IMR-90 (cell line): ENCODE measurements at regions not wholly inside any gene's neighbourhood (a gene's known extent, or its start where the extent isn't known, plus 50 kb on each side); places are given as distances from the start of the nearest gene placed in this dataset.
A peak's percentile ranks its signal among the peaks of the same experiment; 100 is the strongest.

ENCODE experiments used
- ATAC-seq: fragments of 200-7000 bp; cut with Tn5 transposase; 2 replicates; pipeline ENCODE4 v1.9.1; 2020; ENCODE audit warnings: low read depth, mild to moderate bottlenecking, moderate library complexity
- BruUV-seq: library from RNA; stranded (reverse); fragments of 400-500 nt; replicated peaks from 2 replicates; lab custom pipeline; 2021; lab: Mats Ljungman, UMichigan
- CTCF ChIA-PET: fragments of 300-600 bp; formaldehyde crosslinking; extraction: SDS; loops from one replicate; lab custom pipeline; 2021; ENCODE audit warnings: antibody characterized with exemption; lab: Yijun Ruan, JAX
- POLR2A ChIA-PET: fragments of 300-600 bp; sonication (Branson Sonifier 250); formaldehyde crosslinking; loops from one replicate; lab custom pipeline; 2022; ENCODE audit warnings: antibody characterized with exemption; ENCODE audit not compliant: unreplicated experiment; lab: Charles Lee
- DNase-seq: peaks from one replicate; pipeline ENCODE4 v3.0.0; 2013
- H2AFZ ChIP-seq: replicated peaks from 2 replicates; pipeline ENCODE3; 2013; ENCODE audit warnings: low read length, mild to moderate bottlenecking; ENCODE audit not compliant: poor library complexity
- H2AK5ac ChIP-seq: 2 replicates; pipeline ENCODE4 v1.6.1; 2013; ENCODE audit warnings: low read depth, low read length, inconsistent platforms
- H2AK9ac ChIP-seq: replicated peaks from 2 replicates; pipeline ENCODE3; 2013; ENCODE audit warnings: mild to moderate bottlenecking, low read depth, low read length, moderate library complexity; ENCODE audit not compliant: poor library complexity
- H2BK120ac ChIP-seq: 2 replicates; pipeline ENCODE4 v1.6.1; 2013; ENCODE audit warnings: low read depth, low read length, inconsistent platforms
- H2BK15ac ChIP-seq: 3 replicates; pipeline ENCODE4 v1.6.1; 2013; ENCODE audit warnings: low read depth, low read length, inconsistent platforms
- H2BK20ac ChIP-seq: 2 replicates; pipeline ENCODE4 v1.6.1; 2013; ENCODE audit warnings: low read depth, mild to moderate bottlenecking, inconsistent platforms, low read length, moderate library complexity
- H2BK5ac ChIP-seq: 2 replicates; pipeline ENCODE4 v1.6.1; 2013; ENCODE audit warnings: mild to moderate bottlenecking, low read depth, low read length, inconsistent platforms; ENCODE audit not compliant: poor library complexity, severe bottlenecking
- H3K14ac ChIP-seq: replicated peaks from 2 replicates; pipeline ENCODE4 v1.6.1; 2013; ENCODE audit warnings: low read depth, low read length, inconsistent platforms
- H3K18ac ChIP-seq: 2 replicates; pipeline ENCODE4 v1.6.1; 2013; ENCODE audit warnings: low read depth, low read length, control low read depth
- H3K23ac ChIP-seq: 2 replicates; pipeline ENCODE4 v1.6.1; 2013; ENCODE audit warnings: low read depth, low read length, inconsistent platforms
- H3K27ac ChIP-seq: 2 replicates; pipeline ENCODE4 v1.5.1; 2013; ENCODE audit warnings: mild to moderate bottlenecking, control low read depth, low read length; ENCODE audit not compliant: insufficient read depth
- H3K27me3 ChIP-seq: 2 replicates; pipeline ENCODE4 v1.6.1; 2013; ENCODE audit warnings: low read length; ENCODE audit not compliant: control insufficient read depth, insufficient read depth
- H3K36me3 ChIP-seq: 2 replicates; pipeline ENCODE4 v1.6.1; 2013; ENCODE audit warnings: low read length, mixed read lengths; ENCODE audit not compliant: control insufficient read depth, insufficient read depth
- H3K4ac ChIP-seq: 2 replicates; pipeline ENCODE4 v1.6.1; 2013; ENCODE audit warnings: low read depth, low read length, inconsistent platforms
- H3K4me1 ChIP-seq: 2 replicates; pipeline ENCODE4 v1.6.1; 2013; ENCODE audit warnings: low read length, mixed read lengths; ENCODE audit not compliant: control insufficient read depth, insufficient read depth
- H3K4me2 ChIP-seq: 2 replicates; pipeline ENCODE4 v1.6.1; 2013; ENCODE audit warnings: low read depth, mild to moderate bottlenecking, control low read depth, low read length, moderate library complexity
- H3K4me3 ChIP-seq: 2 replicates; pipeline ENCODE4 v1.5.1; 2013; ENCODE audit warnings: low read depth, mild to moderate bottlenecking, control low read depth, low read length, moderate library complexity; ENCODE audit not compliant: insufficient read depth
- H3K56ac ChIP-seq: 2 replicates; pipeline ENCODE4 v1.6.1; 2013; ENCODE audit warnings: low read length, inconsistent platforms; ENCODE audit not compliant: insufficient read depth; ENCODE audit errors: extremely low read depth
- H3K79me1 ChIP-seq, 2 experiments: 2 replicates each; pipeline ENCODE4 v1.6.1; 2013; ENCODE audit warnings: low read length in 2 of 2, inconsistent platforms in 1 of 2, low read depth in 1 of 2
- H3K9ac ChIP-seq: 2 replicates; pipeline ENCODE4 v1.6.1; 2013; ENCODE audit warnings: low read depth, low read length, control low read depth
- H3K9me1 ChIP-seq: 2 replicates; pipeline ENCODE4 v1.6.1; 2013; ENCODE audit warnings: low read length, inconsistent platforms; ENCODE audit not compliant: insufficient read depth
- H3K9me3 ChIP-seq: 2 replicates; pipeline ENCODE4 v1.6.1; 2013; ENCODE audit warnings: low read length; ENCODE audit not compliant: control insufficient read depth, insufficient read depth
- H4K20me1 ChIP-seq: 2 replicates; pipeline ENCODE4 v1.6.1; 2013; ENCODE audit warnings: low read length, inconsistent platforms; ENCODE audit not compliant: insufficient read depth
- H4K5ac ChIP-seq: 2 replicates; pipeline ENCODE4 v1.6.1; 2013; ENCODE audit warnings: mild to moderate bottlenecking, low read depth, low read length, control low read depth
- H4K8ac ChIP-seq, 2 experiments: 2 replicates each; pipeline ENCODE4 v1.6.1; 2013; ENCODE audit warnings: low read depth in 2 of 2, low read length in 2 of 2, control low read depth in 1 of 2, inconsistent platforms in 1 of 2
- H4K91ac ChIP-seq: 2 replicates; pipeline ENCODE4 v1.6.1; 2013; ENCODE audit warnings: low read depth, low read length, inconsistent platforms; ENCODE audit not compliant: insufficient read depth
- BHLHE40 ChIP-seq: fragments of 150-350 bp; IDR thresholded peaks from 2 replicates; pipeline ENCODE4 v1.6.1; 2016; ENCODE audit warnings: mild to moderate bottlenecking, low read depth, low read length
- CEBPB ChIP-seq: IDR thresholded peaks from 2 replicates; pipeline ENCODE4 v1.6.1; 2012; ENCODE audit warnings: low read depth, low read length, improper control_type of control experiment
- WGBS, 2 experiments: methylation state at CpG; one replicate each; pipeline versions ENCODE4 v1.1.5 to v1.1.7; 2013; ENCODE audit warnings: missing lambda C conversion rate in 2 of 2; ENCODE audit not compliant: insufficient read length in 1 of 2; ENCODE audit errors: extremely low coverage in 2 of 2; 5-methylcytosine and 5-hydroxymethylcytosine counted together
- dilution Hi-C: fragments of 300-500 bp; cut with HindIII; formaldehyde crosslinking; loops from one replicate; pipeline ENCODE4 v1.14.3; 2018; ENCODE audit warnings: low sequenced_read_pairs; ENCODE audit not compliant: unreplicated experiment
- in situ Hi-C: fragments of 300-500 bp; cut with MboI; formaldehyde crosslinking; loops from 3 replicates; pipeline ENCODE4 v1.14.3; 2019; ENCODE audit warnings: low sequenced_read_pairs, inconsistent platforms, mixed read lengths
- intact Hi-C: fragments of 100-400 bp; cut with micrococcal nuclease; formaldehyde crosslinking; loops from 2 replicates; pipeline ENCODE4 v1.10.0; 2022

DNA sequence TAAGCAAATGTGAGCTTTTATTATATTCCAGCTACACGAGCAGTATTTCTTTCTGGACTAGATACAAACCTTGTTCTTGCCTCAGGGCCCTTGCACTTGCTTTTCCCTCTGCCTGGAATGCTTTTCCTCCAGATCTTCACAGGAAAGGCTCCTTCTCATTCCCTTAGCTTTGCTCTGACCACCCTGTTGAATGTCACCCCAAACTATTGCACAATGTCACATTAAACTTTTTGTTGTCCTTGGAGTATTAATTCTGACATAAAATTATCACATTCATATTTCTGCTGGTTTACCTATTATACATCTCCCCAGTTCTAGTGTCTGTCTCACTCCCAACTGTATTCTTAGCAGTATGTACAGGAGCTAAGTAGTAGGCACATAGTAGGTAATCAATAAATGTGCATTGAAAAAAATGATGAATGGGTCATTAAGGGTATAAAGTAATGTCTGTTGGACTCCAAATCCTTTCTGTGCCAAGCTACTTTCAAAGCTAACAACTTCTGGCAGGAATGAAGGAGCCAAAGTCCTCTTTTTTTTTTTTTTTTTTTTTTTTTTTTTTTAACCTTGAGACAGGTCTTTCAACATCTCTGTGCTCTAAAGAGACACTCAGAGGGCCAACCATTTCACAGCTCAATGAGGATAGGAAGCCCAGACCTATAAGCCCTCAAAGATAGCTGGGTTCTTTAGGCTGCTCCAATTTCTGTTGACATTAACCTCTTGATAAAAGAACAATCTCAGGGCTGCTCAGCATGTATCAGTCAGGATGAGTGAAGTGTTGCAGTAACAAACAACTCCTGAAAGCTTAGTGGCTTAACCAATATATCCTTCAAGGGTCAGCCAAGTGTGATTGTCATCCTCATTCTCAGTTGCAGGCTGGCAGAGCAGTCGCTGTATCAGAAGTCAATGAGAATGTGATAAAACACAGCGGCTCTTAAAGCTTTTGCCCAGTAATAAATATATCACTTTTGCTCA lies 424.4 kb upstream of the TBX3 start:
- no peak overlapping the region for H4K8ac ChIP-seq
- no CpG with 5 or more reads among the region's 3 CpGs for WGBS, 2 experiments
- ATAC-seq (no peak), DNase-seq (no peak)
- no peak overlapping the region for H3K27ac ChIP-seq
- no peaks in the 10 kb centered on the region for H3K79me1 ChIP-seq
- no peak overlapping the region for H2BK5ac ChIP-seq
- H3K36me3 ChIP-seq = no peaks in the 10 kb centered on the region
- H3K14ac ChIP-seq = no peak overlapping the region
- H3K9ac ChIP-seq = no peak overlapping the region
- TF ChIP-seq CEBPB (peak; percentile 76), BHLHE40 (no peak)
- no peak overlapping the region for H2AK9ac ChIP-seq
- H4K91ac ChIP-seq = no peak overlapping the region
- no TSS peak for BruUV-seq
- no peak overlapping the region for H4K5ac ChIP-seq
- H2AK5ac ChIP-seq = no peak overlapping the region
- H4K20me1 ChIP-seq = no peaks in the 10 kb centered on the region
- ChIA-PET POLR2A (no interaction called here), CTCF (no interaction called here)
- in situ Hi-C loops = no loop called here
- no peak overlapping the region for H2BK120ac ChIP-seq
- H3K4me2 ChIP-seq = no peak overlapping the region
- intact Hi-C loops = no loop called here
- H3K23ac ChIP-seq = no peak overlapping the region
- no peak overlapping the region for H2BK20ac ChIP-seq
- H3K56ac ChIP-seq = no peak overlapping the region
- H3K18ac ChIP-seq = no peak overlapping the region
- H3K9me3 ChIP-seq = no peaks in the 10 kb centered on the region
- no peaks in the 10 kb centered on the region for H3K4me1 ChIP-seq
- H3K27me3 ChIP-seq = no peaks in the 10 kb centered on the region
- no peak overlapping the region for H2AFZ ChIP-seq
- no peak overlapping the region for H3K4ac ChIP-seq
- dilution Hi-C loops = no loop called here
- H3K4me3 ChIP-seq = no peak overlapping the region
- H2BK15ac ChIP-seq = no peak overlapping the region
- no peaks in the 10 kb centered on the region for H3K9me1 ChIP-seq
